ENCODE measurements at regions not wholly inside any gene's neighbourhood (a gene's known extent, or its start where the extent isn't known, plus 50 kb on each side); places are given as distances from the start of the nearest gene placed in this dataset.

- Histone ChIP-seq H3K27me3 (replicated peaks) (no peaks in the 10 kb centered on the region), H3K4me3 (ENCODE audit: low read depth, low read length) (no peak overlapping the region), H3K36me3 (replicated peaks) (no peaks in the 10 kb centered on the region), H3K27ac (no peak overlapping the region)
- no peak for TF ChIP-seq CTCF (IDR thresholded peaks at IDR 0.05; ENCODE audit: low read depth, low read length, missing control alignments)
- in situ Hi-C loops (cut with HindIII; ENCODE audit: low pct_ligation_motif_present, low sequenced_read_pairs), result no loop called here
- peak; percentile 64 for DNase-seq
These were observed 252.0 kb downstream of the CTTN start for GRCh38 chr11:70650075-70650909.

GRCh38 chr11:70651031-70651430 is 252.7 kb downstream of the CTTN start:
- DNase-seq, result no peak
- TF ChIP-seq CTCF (IDR thresholded peaks at IDR 0.05; ENCODE audit: low read depth, low read length, missing control alignments), result no peak
- no peak overlapping the region for H3K27ac ChIP-seq
- no peaks in the 10 kb centered on the region for H3K36me3 ChIP-seq (replicated peaks)
- H3K27me3 ChIP-seq (replicated peaks), result no peaks in the 10 kb centered on the region
- no peak overlapping the region for H3K4me3 ChIP-seq (ENCODE audit: low read depth, low read length)
- in situ Hi-C loops (cut with HindIII; ENCODE audit: low pct_ligation_motif_present, low sequenced_read_pairs), result no loop called here

GRCh38 chr11:70654016-70654415 is 255.7 kb downstream of the CTTN start:
- in situ Hi-C loops (cut with HindIII; ENCODE audit: low pct_ligation_motif_present, low sequenced_read_pairs), result no loop called here
- no peak overlapping the region for H3K4me3 ChIP-seq (ENCODE audit: low read depth, low read length)
- DNase-seq, result no peak
- no peaks in the 10 kb centered on the region for H3K27me3 ChIP-seq (replicated peaks)
- H3K36me3 ChIP-seq (replicated peaks), result no peaks in the 10 kb centered on the region
- no peak overlapping the region for H3K27ac ChIP-seq
- no peak for TF ChIP-seq CTCF (IDR thresholded peaks at IDR 0.05; ENCODE audit: low read depth, low read length, missing control alignments)

- H3K36me3 ChIP-seq (replicated peaks), result no peaks in the 10 kb centered on the region
These were observed 257.5 kb downstream of the CTTN start for GRCh38 chr11:70655816-70656215.

GRCh38 chr11:70656252-70656651 is 257.9 kb downstream of the CTTN start:
- no peaks in the 10 kb centered on the region for H3K36me3 ChIP-seq (replicated peaks)
- no peak for TF ChIP-seq CTCF (IDR thresholded peaks at IDR 0.05; ENCODE audit: low read depth, low read length, missing control alignments)

More at GRCh38 chr11:70655816-70656215, 257.5 kb downstream of the CTTN start:
- in situ Hi-C loops (cut with HindIII; ENCODE audit: low pct_ligation_motif_present, low sequenced_read_pairs), result no loop called here
- H3K27ac ChIP-seq, result no peak overlapping the region
- no peaks in the 10 kb centered on the region for H3K27me3 ChIP-seq (replicated peaks)
- H3K4me3 ChIP-seq (ENCODE audit: low read depth, low read length), result no peak overlapping the region
- TF ChIP-seq CTCF (IDR thresholded peaks at IDR 0.05; ENCODE audit: low read depth, low read length, missing control alignments), result no peak
- DNase-seq, result no peak

More at GRCh38 chr11:70656252-70656651, 257.9 kb downstream of the CTTN start:
- Histone ChIP-seq H3K27me3 (replicated peaks) (peaks cover 3% of the 10 kb centered on the region), H3K4me3 (ENCODE audit: low read depth, low read length) (no peak overlapping the region), H3K27ac (no peak overlapping the region)
- no peak for DNase-seq
- in situ Hi-C loops (cut with HindIII; ENCODE audit: low pct_ligation_motif_present, low sequenced_read_pairs), result no loop called here
